CD14-positive monocyte (primary cell): ENCODE measurements at regions not wholly inside any gene's neighbourhood (a gene's known extent, or its start where the extent isn't known, plus 50 kb on each side); places are given as distances from the start of the nearest gene placed in this dataset.

ENCODE experiments used
- DNase-seq, 3 donors: peaks; one replicate each; pipeline ENCODE4 v3.0.0-alpha.2; 2011 to 2022
- H2AFZ ChIP-seq: 2 replicates; pipeline ENCODE4 v1.6.0; 2012; ENCODE audit warnings: mild to moderate bottlenecking, low read depth, low read length, inconsistent platforms; ENCODE audit not compliant: insufficient read depth, poor library complexity, severe bottlenecking
- H3K27ac ChIP-seq, 2 donors: 1 replicate in 1 of 2; 2 replicates in 1 of 2; pipeline ENCODE4 v1.5.1; 2012 to 2013; ENCODE audit warnings: low read length in 2 of 2, control low read depth in 1 of 2, inconsistent platforms in 1 of 2, low read depth in 1 of 2, mild to moderate bottlenecking in 1 of 2
- H3K27me3 ChIP-seq, 2 donors: one replicate each; pipeline versions ENCODE4 v1.6.0 to v1.6.1; 2011 to 2013; ENCODE audit warnings: low read length in 2 of 2; ENCODE audit not compliant: control insufficient read depth in 2 of 2, insufficient read depth in 2 of 2
- H3K36me3 ChIP-seq, 2 donors: replicated peaks in 1 of 2; 1 replicate in 1 of 2; 2 replicates in 1 of 2; pipeline versions ENCODE4 v1.5.1 to v1.6.1; 2012 to 2013; ENCODE audit warnings: low read length in 2 of 2, control low read depth in 1 of 2, inconsistent platforms in 1 of 2, mild to moderate bottlenecking in 1 of 2; ENCODE audit not compliant: insufficient read depth in 2 of 2, control insufficient read depth in 1 of 2
- H3K4me1 ChIP-seq, 2 donors: 1 replicate in 1 of 2; 2 replicates in 1 of 2; pipeline versions ENCODE4 v1.5.1 to v1.6.1; 2012 to 2013; ENCODE audit warnings: low read length in 2 of 2, control low read depth in 1 of 2, inconsistent platforms in 1 of 2, mild to moderate bottlenecking in 1 of 2, moderate library complexity in 1 of 2; ENCODE audit not compliant: insufficient read depth in 2 of 2, control insufficient read depth in 1 of 2
- H3K4me2 ChIP-seq: replicated peaks from 2 replicates; pipeline ENCODE3; 2012; ENCODE audit warnings: low read length, moderate library complexity, mild to moderate bottlenecking; ENCODE audit not compliant: poor library complexity, severe bottlenecking; ENCODE audit errors: extremely low read depth
- H3K4me3 ChIP-seq, 3 experiments: fragments of 200-600 bp in 1 of 3; sonication (generic) in 1 of 3; replicated peaks in 1 of 3; 1 replicate in 2 of 3; 2 replicates in 1 of 3; pipeline ENCODE4 v1.5.1; 2011 to 2013; ENCODE audit warnings: low read length in 3 of 3, mild to moderate bottlenecking in 3 of 3, control low read depth in 2 of 3, low read depth in 2 of 3, inconsistent platforms in 1 of 3, moderate library complexity in 1 of 3
- H3K79me2 ChIP-seq: 2 replicates; pipeline ENCODE4 v1.6.0; 2012; ENCODE audit warnings: mild to moderate bottlenecking, control low read depth, inconsistent platforms, low read length, moderate library complexity; ENCODE audit not compliant: insufficient read depth
- H3K9ac ChIP-seq: 2 replicates; pipeline ENCODE4 v1.6.0; 2017; ENCODE audit warnings: low read length, mild to moderate bottlenecking; ENCODE audit not compliant: insufficient read depth, poor library complexity, severe bottlenecking
- H3K9me3 ChIP-seq, 2 donors: replicated peaks in 1 of 2; 1 replicate in 1 of 2; 2 replicates in 1 of 2; pipeline versions ENCODE4 v1.5.1 to v1.6.1; 2012 to 2013; ENCODE audit warnings: low read length in 2 of 2, control low read depth in 1 of 2; ENCODE audit not compliant: control insufficient read depth in 1 of 2, insufficient read depth in 1 of 2
- H4K20me1 ChIP-seq: 2 replicates; pipeline ENCODE4 v1.6.0; 2012; ENCODE audit warnings: mild to moderate bottlenecking, low read length, control low read depth, moderate library complexity; ENCODE audit not compliant: insufficient read depth
- H3K27ac Mint-ChIP-seq, 7 donors: one replicate each; pipeline ENCODE4 v1.8.0; 2020; ENCODE audit warnings: mild to moderate bottlenecking in 7 of 7, mixed read lengths in 7 of 7, moderate library complexity in 6 of 7, inconsistent platforms in 2 of 7
- H3K27me3 Mint-ChIP-seq, 3 donors: one replicate each; pipeline ENCODE4 v1.8.0; 2021 to 2022; ENCODE audit warnings: low read depth in 3 of 3, mild to moderate bottlenecking in 3 of 3, mixed read lengths in 3 of 3, moderate library complexity in 3 of 3, inconsistent platforms in 1 of 3
- H3K36me3 Mint-ChIP-seq, 2 donors: one replicate each; pipeline ENCODE4 v1.8.0; 2020; ENCODE audit warnings: mixed read lengths in 2 of 2, inconsistent platforms in 1 of 2, mild to moderate bottlenecking in 1 of 2
- H3K4me1 Mint-ChIP-seq: one replicate; pipeline ENCODE4 v1.8.0; 2020; ENCODE audit warnings: mild to moderate bottlenecking, mixed read lengths
- H3K4me3 Mint-ChIP-seq, 2 donors: one replicate each; pipeline ENCODE4 v1.8.0; 2020; ENCODE audit warnings: mild to moderate bottlenecking in 2 of 2, mixed read lengths in 2 of 2, moderate library complexity in 1 of 2
- H3K9me3 Mint-ChIP-seq, 7 donors: one replicate each; pipeline ENCODE4 v1.8.0; 2020 to 2022; ENCODE audit warnings: mixed read lengths in 7 of 7, mild to moderate bottlenecking in 6 of 7, moderate library complexity in 6 of 7, inconsistent platforms in 2 of 7
- CTCF ChIP-seq: fragments of 200-600 bp; IDR thresholded peaks from one replicate; pipeline ENCODE4 v1.8.0; 2022; ENCODE audit warnings: antibody characterized with exemption, mild to moderate bottlenecking
- WGBS: methylation state at CpG from one replicate; pipeline ENCODE4 v1.1.5; 2013; ENCODE audit warnings: missing lambda C conversion rate; ENCODE audit not compliant: insufficient coverage; 5-methylcytosine and 5-hydroxymethylcytosine counted together
- intact Hi-C, 2 donors: fragments of 100-400 bp; cut with micrococcal nuclease; formaldehyde crosslinking; loops; one replicate each; pipeline versions ENCODE4 v1.15.0 to v1.15.1; 2023

GRCh38 chr4:124018383-124019317 lies 622.1 kb downstream of the SPRY1 start:
- no peaks in the 10 kb centered on the region for H3K27me3 ChIP-seq
- no peak overlapping the region for H3K9ac ChIP-seq
- peak overlapping the region; percentile 36 to 63 for H3K27ac ChIP-seq
- H3K4me1 ChIP-seq: peaks cover 0 to 3% of the 10 kb centered on the region in 2 donors
- no peaks in the 10 kb centered on the region for H3K9me3 ChIP-seq
- H4K20me1 ChIP-seq: no peaks in the 10 kb centered on the region
- Mint-ChIP-seq H3K4me3 (peak overlapping the region in 1 of 2 donors; percentile 81), H3K4me1 (peaks cover 10% of the 10 kb centered on the region), H3K27me3 (no peaks in the 10 kb centered on the region), H3K36me3 (no peaks in the 10 kb centered on the region), H3K27ac (peak overlapping the region; percentile 37 to 86 (median 79)), H3K9me3 (peaks cover 1 to 11% (median 5%) of the 10 kb centered on the region in 7 donors)
- H3K4me3 ChIP-seq: peak overlapping the region in 1 of 3 experiments; percentile 40
- DNase-seq: peak in 1 of 3 donors; percentile 19
- H3K79me2 ChIP-seq: no peaks in the 10 kb centered on the region
- H3K36me3 ChIP-seq: no peaks in the 10 kb centered on the region
- 11% methylated on average over 6 of the region's 7 CpGs for WGBS
- TF ChIP-seq CTCF: no peak
- H3K4me2 ChIP-seq: peak overlapping the region; percentile 38
- intact Hi-C loops: no loop called here
- H2AFZ ChIP-seq: no peak overlapping the region

GRCh38 chr4:124019749-124020549 lies 623.4 kb downstream of the SPRY1 start:
- H3K4me3 Mint-ChIP-seq: no peak overlapping the region
- peaks cover 10% of the 10 kb centered on the region for H3K4me1 Mint-ChIP-seq
- H3K9ac ChIP-seq: no peak overlapping the region
- no peaks in the 10 kb centered on the region for H3K36me3 Mint-ChIP-seq
- no peak overlapping the region for H3K4me3 ChIP-seq
- H3K4me2 ChIP-seq: no peak overlapping the region
- H3K27ac ChIP-seq: no peak overlapping the region
- no peaks in the 10 kb centered on the region for H3K27me3 Mint-ChIP-seq
- TF ChIP-seq CTCF: no peak
- no peaks in the 10 kb centered on the region for H4K20me1 ChIP-seq
- H3K36me3 ChIP-seq: no peaks in the 10 kb centered on the region
- no peaks in the 10 kb centered on the region for H3K79me2 ChIP-seq
- H3K9me3 Mint-ChIP-seq: peaks cover 1 to 8% (median 4%) of the 10 kb centered on the region in 7 donors
- H2AFZ ChIP-seq: no peak overlapping the region
- H3K27me3 ChIP-seq: no peaks in the 10 kb centered on the region
- WGBS: 100% methylated on average over 1 of the region's 4 CpGs
- no peak for DNase-seq
- H3K27ac Mint-ChIP-seq: no peak overlapping the region
- H3K4me1 ChIP-seq: peaks cover 0 to 3% of the 10 kb centered on the region in 2 donors
- intact Hi-C loops: no loop called here
- H3K9me3 ChIP-seq: no peaks in the 10 kb centered on the region
